WTC11 (cell line): ENCODE measurements at regions not wholly inside any gene's neighbourhood (a gene's known extent, or its start where the extent isn't known, plus 50 kb on each side); places are given as distances from the start of the nearest gene placed in this dataset.

ENCODE experiments used
- AFF4 ChIP-seq: sonication (generic); formaldehyde crosslinking; IDR thresholded peaks from 2 replicates; pipeline ENCODE4 v1.8.1; 2023; ENCODE audit warnings: mild to moderate bottlenecking, missing genetic modification reagents, borderline replicate concordance
- ATF3 ChIP-seq: sonication (generic); formaldehyde crosslinking; conservative IDR thresholded peaks from 2 replicates; pipeline ENCODE4 v1.8.1; 2022; ENCODE audit warnings: mild to moderate bottlenecking, missing genetic modification reagents
- CREB1 ChIP-seq: sonication (generic); formaldehyde crosslinking; IDR thresholded peaks from 2 replicates; pipeline ENCODE4 v1.8.0; 2023; ENCODE audit warnings: mild to moderate bottlenecking, missing genetic modification reagents
- CTCF ChIP-seq: fragments of 200-600 bp; IDR thresholded peaks from 2 replicates; pipeline ENCODE4 v1.8.0; 2022; ENCODE audit warnings: antibody characterized with exemption
- FOXP1 ChIP-seq: sonication (generic); formaldehyde crosslinking; IDR thresholded peaks from 2 replicates; pipeline ENCODE4 v1.8.0; 2022; ENCODE audit warnings: missing genetic modification reagents, mild to moderate bottlenecking, moderate library complexity, borderline replicate concordance
- HMGXB4 ChIP-seq: sonication (generic); formaldehyde crosslinking; IDR thresholded peaks from 2 replicates; pipeline ENCODE4 v1.8.1; 2023; ENCODE audit warnings: mild to moderate bottlenecking, moderate library complexity, missing genetic modification reagents
- TEAD4 ChIP-seq: sonication (generic); formaldehyde crosslinking; IDR thresholded peaks from 2 replicates; pipeline ENCODE4 v1.8.0; 2022; ENCODE audit warnings: mild to moderate bottlenecking, missing genetic modification reagents
- ZNF317 ChIP-seq: sonication (generic); formaldehyde crosslinking; IDR thresholded peaks from 2 replicates; pipeline ENCODE4 v1.8.1; 2023; ENCODE audit warnings: low read depth, mild to moderate bottlenecking, moderate library complexity, missing genetic modification reagents, borderline replicate concordance

GRCh38 chr16:72311426-72311825, 139.5 kb upstream of the PMFBP1 start:
- no peak for TF ChIP-seq CTCF
- no peak for TF ChIP-seq CREB1 (CRISPR knock-in tag)
- no peak for TF ChIP-seq ATF3 (CRISPR knock-in tag)
- TF ChIP-seq TEAD4 (CRISPR knock-in tag), result no peak
- no peak for TF ChIP-seq ZNF317 (CRISPR knock-in tag)
- no peak for TF ChIP-seq FOXP1 (CRISPR knock-in tag)
- no peak for TF ChIP-seq AFF4 (CRISPR knock-in tag)
- TF ChIP-seq HMGXB4, result no peak
